ENCODE measurements at regions not wholly inside any gene's neighbourhood (a gene's known extent, or its start where the extent isn't known, plus 50 kb on each side); places are given as distances from the start of the nearest gene placed in this dataset.
"Not testable (repeated sequence)": the region's sequence is repeated elsewhere in the genome, so short reads cannot be mapped to it uniquely, and the experiment has no call there.

GRCh38 chr3:182482705-182483104 lies 310.6 kb upstream of the ATP11B start:
- DNase-seq = no peak

DNA sequence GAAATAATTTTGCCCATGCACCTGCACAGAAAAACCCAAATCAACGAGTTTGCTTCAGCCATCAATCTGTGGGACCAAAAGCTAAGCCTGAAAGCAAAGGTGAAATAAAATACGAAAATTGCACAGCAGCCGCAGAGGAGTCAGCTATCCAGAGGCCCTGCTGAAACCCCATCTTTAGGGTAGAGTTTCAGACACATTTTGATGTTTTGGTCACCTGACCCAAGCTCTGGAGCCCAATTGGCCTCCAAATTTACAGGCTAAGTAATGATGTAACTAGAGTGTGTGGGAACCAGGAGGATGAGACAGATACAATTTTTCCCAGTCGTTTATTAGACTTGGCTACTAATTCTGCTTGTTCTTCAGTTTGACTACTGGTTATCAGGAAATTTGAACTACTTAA lies 308.6 kb upstream of the ATP11B start:
- DNase-seq = no peak

- DNase-seq = no peak
These were observed 308.0 kb upstream of the ATP11B start for GRCh38 chr3:182485301-182485700.

- no peak for DNase-seq
These were observed 306.8 kb upstream of the ATP11B start for GRCh38 chr3:182486463-182486862.

DNA sequence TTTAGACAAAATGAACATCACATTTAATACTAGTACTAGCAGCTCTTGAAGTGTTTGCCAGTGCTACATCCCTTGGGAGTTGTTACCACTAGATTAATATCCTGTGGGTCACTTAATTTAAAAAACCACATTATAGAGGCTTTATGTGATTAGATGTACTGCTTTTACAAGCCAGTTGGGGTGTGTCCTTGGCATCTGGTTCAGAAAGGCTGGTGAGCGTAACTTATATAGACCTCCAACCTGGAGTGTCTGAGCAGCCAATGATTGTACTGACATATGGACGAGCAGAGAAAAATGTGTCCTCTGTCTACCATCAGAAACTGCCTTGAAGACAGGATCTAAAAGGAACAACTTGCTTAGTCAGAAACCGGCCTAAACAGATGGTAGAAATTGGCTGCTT lies 306.2 kb upstream of the ATP11B start:
- DNase-seq = no peak

DNA sequence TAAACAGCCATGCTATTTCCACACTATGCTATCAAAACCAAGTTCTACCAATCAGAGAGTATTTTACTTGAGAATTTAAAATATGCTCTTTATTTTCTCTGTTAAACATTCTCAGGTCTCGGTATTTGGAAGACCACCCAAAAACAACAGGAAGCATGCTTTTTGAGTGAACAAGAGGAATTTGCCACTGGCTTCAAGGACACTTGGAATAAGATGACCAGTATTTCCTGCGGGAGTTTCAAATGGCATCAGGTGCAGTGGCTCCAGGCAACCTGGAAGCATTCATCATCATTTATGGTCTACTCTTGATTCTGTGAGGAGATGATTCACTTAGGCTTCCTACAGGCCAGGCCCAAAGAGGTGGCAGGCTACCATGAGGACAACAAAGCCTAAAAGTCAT lies 305.7 kb upstream of the ATP11B start:
- DNase-seq = no peak

DNA sequence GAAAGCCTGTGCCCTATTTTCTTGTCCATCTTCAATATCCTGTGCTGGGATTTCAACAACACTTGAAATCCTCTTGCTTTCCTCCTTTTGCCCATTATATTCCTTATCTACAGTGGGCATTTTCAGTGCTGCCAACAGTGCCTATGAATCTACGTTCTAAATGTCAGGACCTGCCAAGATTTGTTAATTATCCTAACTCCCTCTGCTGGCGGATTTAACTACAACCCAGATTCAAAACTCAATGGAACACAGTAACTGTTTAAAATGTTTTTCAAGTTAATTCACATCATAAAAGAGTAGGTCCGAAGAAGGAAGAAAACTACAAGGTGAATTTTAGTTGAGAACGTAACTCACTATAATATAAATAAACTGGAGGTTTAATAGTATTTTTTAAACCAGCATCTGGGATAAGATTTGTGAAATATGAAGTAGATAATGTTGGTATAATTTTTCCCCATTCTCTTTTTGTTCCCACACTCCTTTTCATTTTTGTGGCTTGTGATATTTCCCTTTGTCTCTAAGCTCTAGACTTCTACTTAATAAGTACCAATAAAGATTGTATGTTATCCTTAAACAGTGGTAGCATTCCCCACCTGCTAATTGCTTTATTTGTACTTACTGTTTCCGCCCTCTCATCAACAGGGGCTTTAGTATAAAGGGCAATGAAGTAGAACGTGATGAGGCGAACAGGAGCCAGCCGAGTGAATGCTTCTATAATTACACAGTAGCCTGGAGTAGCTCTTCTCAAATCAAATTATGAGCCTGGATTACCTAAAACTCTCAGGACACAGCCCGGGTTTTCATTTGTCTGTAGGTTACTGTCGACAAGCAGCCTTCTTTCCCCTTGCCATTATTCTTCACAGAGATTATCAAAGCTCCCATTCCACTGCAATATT lies 302.5 kb upstream of the ATP11B start:
- DNase-seq = no peak

GRCh38 chr3:182491577-182491976 lies 301.7 kb upstream of the ATP11B start:
- no peak for DNase-seq

DNA sequence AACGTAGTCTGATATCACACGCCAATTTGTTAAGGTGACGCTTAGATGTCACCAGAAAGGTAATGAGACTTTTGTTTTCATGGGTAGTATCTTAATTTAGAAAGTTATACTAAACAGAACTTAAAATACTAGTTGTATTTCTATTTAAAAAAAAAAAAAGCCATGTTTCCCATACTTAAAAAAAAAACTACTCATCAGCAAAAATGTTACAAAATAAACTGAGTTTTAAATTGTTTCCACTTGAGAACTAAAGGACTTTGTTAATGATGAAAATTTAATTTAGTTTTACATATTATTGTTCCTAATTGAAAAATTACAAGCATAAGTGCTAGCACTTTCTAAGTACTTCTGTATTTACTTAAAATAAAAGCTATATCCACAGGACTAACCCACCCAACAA lies 300.8 kb upstream of the ATP11B start:
- no peak for DNase-seq

DNA sequence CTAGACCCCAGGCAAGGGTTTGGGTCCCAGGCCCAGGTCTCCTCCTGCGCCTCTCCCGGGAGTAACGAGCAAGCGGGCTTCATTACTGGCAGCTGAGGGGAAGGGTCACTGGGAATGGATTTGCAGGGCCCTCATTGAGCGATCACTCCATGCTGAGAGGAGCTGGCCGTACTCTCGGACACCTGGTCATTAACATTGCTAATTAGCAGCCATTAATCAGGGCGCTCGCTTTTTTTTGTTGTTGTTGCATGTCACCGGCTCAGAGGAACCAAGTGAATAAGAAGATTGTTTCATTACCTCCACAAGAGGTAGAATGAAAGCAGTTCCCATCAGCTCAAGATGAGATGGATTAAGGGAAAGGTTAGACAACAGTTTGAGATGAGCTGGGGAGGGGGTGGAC lies 293.0 kb upstream of the ATP11B start:
- DNase-seq = no peak

- DNase-seq = no peak
These were observed 291.4 kb upstream of the ATP11B start for GRCh38 chr3:182501856-182502255.

DNA sequence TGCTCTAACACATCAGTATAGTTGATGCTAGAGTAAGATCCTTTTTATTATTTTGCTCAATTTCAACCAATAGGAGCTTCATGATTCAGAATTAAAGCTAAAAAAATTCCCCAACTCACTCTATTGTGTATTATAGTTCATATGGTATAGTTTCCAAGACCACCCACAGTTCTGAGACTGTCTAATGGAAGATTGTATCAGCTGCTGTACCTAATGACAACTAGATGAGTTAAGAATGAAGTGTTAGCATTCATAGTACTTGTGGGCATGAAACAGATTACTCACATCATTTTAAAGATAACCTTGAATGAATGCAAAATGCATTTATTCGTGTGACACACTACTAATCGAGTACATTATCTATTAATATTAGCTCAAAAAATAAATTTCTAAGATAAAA lies 289.9 kb upstream of the ATP11B start:
- no peak for DNase-seq

DNA sequence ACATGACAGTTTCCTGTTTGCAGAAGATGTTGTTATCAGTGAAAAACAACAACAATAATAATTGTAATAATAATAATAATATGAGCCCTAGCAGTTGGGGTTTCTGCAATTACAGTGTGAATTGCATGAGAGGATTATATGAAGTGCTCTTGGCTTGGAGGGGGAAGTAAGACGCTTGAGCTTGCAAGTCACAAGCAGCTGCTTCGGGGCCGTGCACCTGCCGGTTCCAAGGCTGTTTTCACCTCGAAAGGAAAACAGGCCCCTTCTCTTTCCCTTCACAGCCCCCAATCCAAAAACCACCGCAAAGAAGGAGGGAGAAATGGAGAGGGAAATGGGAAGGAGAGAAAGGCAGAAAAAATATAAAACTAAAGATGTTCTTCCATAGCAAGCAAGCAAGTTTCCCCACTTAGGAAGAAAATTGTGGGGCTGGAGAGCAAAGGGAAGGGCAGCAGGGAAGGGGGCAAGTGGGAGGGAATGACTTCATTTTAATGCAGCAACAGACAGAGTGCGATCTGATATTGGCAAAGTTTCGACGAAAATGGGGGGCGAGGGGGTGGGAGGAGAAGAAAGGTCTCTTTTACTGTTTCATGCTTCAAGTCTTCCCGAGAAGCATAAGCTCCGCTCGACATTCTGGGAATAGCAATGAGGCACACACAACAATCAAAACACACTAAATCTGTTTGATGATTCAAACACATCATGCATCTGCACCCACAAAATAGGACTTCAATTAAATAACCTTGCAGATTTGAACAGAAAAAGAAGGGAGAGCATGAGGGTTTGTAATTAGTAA lies 284.2 kb upstream of the ATP11B start:
- no peak for DNase-seq

GRCh38 chr3:182509844-182510460 lies 283.4 kb upstream of the ATP11B start:
- DNase-seq = no peak

GRCh38 chr3:182514236-182514964 lies 278.9 kb upstream of the ATP11B start:
- no peak for DNase-seq

DNA sequence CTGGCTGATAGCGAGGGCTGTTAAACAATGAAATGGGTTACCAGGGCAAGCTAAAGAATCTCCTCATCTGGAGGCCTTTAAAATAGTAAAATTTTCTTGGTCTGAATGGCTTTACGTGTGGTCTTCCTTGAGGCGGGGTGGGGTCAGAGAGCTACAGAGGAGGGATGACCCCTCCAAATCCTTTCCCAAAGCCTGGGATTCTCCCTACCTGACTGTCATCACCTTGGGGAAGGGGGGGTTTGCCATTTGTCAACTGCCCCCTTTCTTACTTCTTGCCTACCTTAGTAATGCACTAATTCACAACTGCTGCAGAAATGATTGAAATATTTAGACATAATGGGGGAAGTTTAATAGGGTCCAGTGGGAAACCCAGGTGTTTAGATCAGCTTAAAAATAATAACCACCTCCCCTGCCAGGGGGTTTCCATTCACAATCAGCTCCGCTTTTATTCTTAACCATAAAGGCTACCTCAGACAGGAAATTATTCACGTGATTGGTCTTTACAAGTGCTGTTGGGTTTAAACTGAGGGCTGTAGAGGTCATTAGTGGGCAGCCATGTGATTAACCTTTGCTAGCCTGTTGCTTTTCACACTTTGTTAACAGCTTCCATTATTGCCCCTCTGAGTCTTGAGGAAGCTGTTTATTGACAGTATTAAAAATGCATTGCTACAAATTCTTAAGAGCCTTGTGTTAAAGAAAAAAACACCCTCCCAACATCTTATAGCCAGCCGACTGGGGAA lies 276.5 kb upstream of the ATP11B start:
- DNase-seq = no peak

GRCh38 chr3:182519569-182519968 lies 273.7 kb upstream of the ATP11B start:
- no peak for DNase-seq

DNA sequence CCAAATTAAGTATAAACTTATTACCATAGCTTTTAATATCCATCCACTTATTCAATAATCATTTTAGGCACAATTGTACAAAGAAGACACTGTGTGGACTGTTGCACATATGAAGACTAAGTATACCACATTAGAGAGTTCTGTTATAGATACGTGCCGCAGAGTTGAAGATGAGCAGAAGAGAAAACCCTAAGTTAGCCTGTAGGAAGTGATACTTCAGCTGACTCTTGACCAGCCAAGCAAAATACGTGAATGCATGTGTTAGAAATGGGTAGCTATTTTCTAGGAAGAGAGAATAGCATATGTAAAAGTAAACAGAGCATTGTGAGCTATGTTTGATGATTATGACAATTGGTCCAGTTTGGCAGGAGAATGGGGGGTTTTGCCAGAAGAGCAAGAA lies 272.0 kb upstream of the ATP11B start:
- DNase-seq = no peak

DNA sequence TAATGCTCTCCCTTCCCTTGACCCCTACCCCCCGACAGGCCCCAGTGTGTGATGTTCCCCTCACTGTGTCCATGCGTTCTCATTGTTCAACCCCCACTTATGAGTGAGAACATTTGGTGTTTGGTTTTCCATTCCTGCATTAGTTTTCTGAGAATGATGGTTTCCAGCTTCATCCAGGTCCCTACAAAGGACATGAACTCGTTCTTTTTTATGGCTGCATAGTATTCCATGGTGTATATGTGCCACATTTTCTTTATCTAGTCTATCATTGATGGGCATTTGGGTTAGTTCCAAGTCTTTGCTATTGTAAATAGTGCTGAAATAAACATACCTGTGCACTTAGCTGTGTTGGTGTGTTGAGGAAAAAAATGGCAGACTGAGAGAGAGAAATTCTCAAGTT lies 269.9 kb upstream of the ATP11B start:
- not testable (repeated sequence) for DNase-seq

- DNase-seq = no peak
These were observed 269.5 kb upstream of the ATP11B start for GRCh38 chr3:182523836-182524235.

GRCh38 chr3:182524711-182525401 lies 268.4 kb upstream of the ATP11B start:
- no peak for DNase-seq
